CD8-positive, alpha-beta memory T cell (primary cell): ENCODE measurements at regions not wholly inside any gene's neighbourhood (a gene's known extent, or its start where the extent isn't known, plus 50 kb on each side); places are given as distances from the start of the nearest gene placed in this dataset.

Source experiments
- CTCF ChIA-PET: fragments of 350-600 bp; sonication (Branson Sonifier 250); formaldehyde crosslinking; loops from one replicate; lab custom pipeline; 2021; ENCODE audit warnings: antibody characterized with exemption; lab: Charles Lee
- POLR2A ChIA-PET: fragments of 350-600 bp; sonication (Branson Sonifier 250); formaldehyde crosslinking; loops from one replicate; lab custom pipeline; 2021; ENCODE audit warnings: antibody characterized with exemption; lab: Charles Lee
- DNase-seq, 5 donors: peaks; one replicate each; pipeline versions ENCODE4 v3.0.0 to v3.0.0-alpha.2; 2020 to 2022; ENCODE audit warnings: mixed read lengths in 1 of 5
- H3K27ac ChIP-seq: one replicate; pipeline ENCODE4 v1.7.0; 2013; ENCODE audit warnings: low read depth, mild to moderate bottlenecking, low read length, moderate library complexity
- H3K27me3 ChIP-seq: 2 replicates; pipeline ENCODE4 v1.7.0; 2013; ENCODE audit warnings: low read length, mild to moderate bottlenecking; ENCODE audit not compliant: insufficient read depth, poor library complexity, severe bottlenecking
- H3K36me3 ChIP-seq: 2 replicates; pipeline ENCODE4 v1.7.0; 2013; ENCODE audit warnings: mild to moderate bottlenecking, low read length, moderate library complexity; ENCODE audit not compliant: insufficient read depth
- H3K4me1 ChIP-seq: 2 replicates; pipeline ENCODE4 v1.7.0; 2013; ENCODE audit warnings: mild to moderate bottlenecking, low read length, moderate library complexity; ENCODE audit not compliant: insufficient read depth
- H3K4me3 ChIP-seq: 2 replicates; pipeline ENCODE4 v1.7.0; 2013; ENCODE audit warnings: mild to moderate bottlenecking, low read length
- H3K9me3 ChIP-seq: 2 replicates; pipeline ENCODE4 v1.7.0; 2013; ENCODE audit warnings: mild to moderate bottlenecking, low read length
- H3K27ac Mint-ChIP-seq, 8 donors: one replicate each; pipeline ENCODE4 v1.8.0; 2020 to 2021; ENCODE audit warnings: mixed read lengths in 8 of 8, mild to moderate bottlenecking in 6 of 8, inconsistent platforms in 3 of 8, moderate library complexity in 3 of 8
- H3K27me3 Mint-ChIP-seq, 2 donors: one replicate each; pipeline ENCODE4 v1.8.0; 2020 to 2021; ENCODE audit warnings: mixed read lengths in 2 of 2, mild to moderate bottlenecking in 1 of 2, moderate library complexity in 1 of 2
- H3K36me3 Mint-ChIP-seq, 3 donors: one replicate each; pipeline ENCODE4 v1.8.0; 2020 to 2021; ENCODE audit warnings: mixed read lengths in 3 of 3, inconsistent platforms in 1 of 3, mild to moderate bottlenecking in 1 of 3
- H3K4me1 Mint-ChIP-seq, 3 donors: one replicate each; pipeline ENCODE4 v1.8.0; 2020 to 2021; ENCODE audit warnings: mixed read lengths in 3 of 3, inconsistent platforms in 1 of 3, mild to moderate bottlenecking in 1 of 3
- H3K4me3 Mint-ChIP-seq, 7 donors: one replicate each; pipeline ENCODE4 v1.8.0; 2020 to 2021; ENCODE audit warnings: mixed read lengths in 7 of 7, mild to moderate bottlenecking in 6 of 7, moderate library complexity in 4 of 7, inconsistent platforms in 2 of 7
- H3K9me3 Mint-ChIP-seq, 5 donors: one replicate each; pipeline ENCODE4 v1.8.0; 2020 to 2022; ENCODE audit warnings: mixed read lengths in 5 of 5, mild to moderate bottlenecking in 3 of 5, moderate library complexity in 2 of 5, inconsistent platforms in 1 of 5

DNA sequence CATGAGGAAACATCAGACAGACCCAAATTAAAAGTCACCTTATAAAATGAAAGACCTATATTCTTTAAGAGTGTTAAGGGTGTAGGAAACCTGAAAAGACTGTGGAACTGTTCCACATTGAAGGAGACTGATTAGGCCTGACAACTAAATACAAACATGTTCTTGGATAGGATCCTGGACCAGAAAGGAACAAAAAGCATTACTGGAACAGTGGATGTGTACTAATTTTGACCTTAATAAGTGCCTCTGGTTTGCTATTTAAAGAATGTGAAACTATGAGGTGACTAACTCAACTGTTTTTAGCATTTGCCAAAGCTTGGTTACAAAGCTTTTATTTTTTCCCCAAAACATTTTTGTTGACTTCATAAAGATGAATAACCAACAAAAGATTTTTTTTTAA, 340.6 kb downstream of the CAAP1 start:
- no peaks in the 10 kb centered on the region for H3K4me1 ChIP-seq
- H3K27ac ChIP-seq: no peak overlapping the region
- H3K27ac Mint-ChIP-seq: no peak overlapping the region
- H3K4me3 Mint-ChIP-seq: no peak overlapping the region
- no peaks in the 10 kb centered on the region for H3K9me3 ChIP-seq
- no peak for DNase-seq
- H3K4me3 ChIP-seq: no peak overlapping the region
- H3K4me1 Mint-ChIP-seq: no peaks in the 10 kb centered on the region
- no peaks in the 10 kb centered on the region for H3K36me3 Mint-ChIP-seq
- peaks cover 6 to 11% (median 10%) of the 10 kb centered on the region in 5 donors for H3K9me3 Mint-ChIP-seq
- ChIA-PET CTCF (no interaction called here), POLR2A (no interaction called here)
- no peaks in the 10 kb centered on the region for H3K27me3 ChIP-seq
- no peaks in the 10 kb centered on the region for H3K27me3 Mint-ChIP-seq
- H3K36me3 ChIP-seq: no peaks in the 10 kb centered on the region

GRCh38 chr9:26551451-26551850, 341.2 kb downstream of the CAAP1 start:
- CTCF ChIA-PET: no interaction called here

GRCh38 chr9:26548781-26549290, 343.8 kb downstream of the CAAP1 start:
- Mint-ChIP-seq H3K27me3 (no peaks in the 10 kb centered on the region), H3K4me1 (no peaks in the 10 kb centered on the region), H3K36me3 (no peaks in the 10 kb centered on the region), H3K27ac (no peak overlapping the region), H3K9me3 (peaks cover 4 to 30% (median 9%) of the 10 kb centered on the region in 5 donors), H3K4me3 (no peak overlapping the region)
- H3K27ac ChIP-seq: no peak overlapping the region
- ChIA-PET POLR2A (no interaction called here), CTCF (no interaction called here)
- no peaks in the 10 kb centered on the region for H3K27me3 ChIP-seq
- no peak for DNase-seq
- H3K9me3 ChIP-seq: no peaks in the 10 kb centered on the region
- no peak overlapping the region for H3K4me3 ChIP-seq
- H3K4me1 ChIP-seq: no peaks in the 10 kb centered on the region
- no peaks in the 10 kb centered on the region for H3K36me3 ChIP-seq

More at GRCh38 chr9:26551451-26551850, 341.2 kb downstream of the CAAP1 start:
- POLR2A ChIA-PET: no interaction called here
- Mint-ChIP-seq H3K4me1 (no peaks in the 10 kb centered on the region), H3K4me3 (no peak overlapping the region), H3K27ac (no peak overlapping the region), H3K36me3 (no peaks in the 10 kb centered on the region), H3K27me3 (no peaks in the 10 kb centered on the region), H3K9me3 (peaks cover 8 to 14% (median 11%) of the 10 kb centered on the region in 5 donors)
- Histone ChIP-seq H3K4me1 (no peaks in the 10 kb centered on the region), H3K27ac (no peak overlapping the region), H3K4me3 (no peak overlapping the region), H3K9me3 (no peaks in the 10 kb centered on the region), H3K36me3 (no peaks in the 10 kb centered on the region), H3K27me3 (no peaks in the 10 kb centered on the region)
- DNase-seq: no peak

DNA sequence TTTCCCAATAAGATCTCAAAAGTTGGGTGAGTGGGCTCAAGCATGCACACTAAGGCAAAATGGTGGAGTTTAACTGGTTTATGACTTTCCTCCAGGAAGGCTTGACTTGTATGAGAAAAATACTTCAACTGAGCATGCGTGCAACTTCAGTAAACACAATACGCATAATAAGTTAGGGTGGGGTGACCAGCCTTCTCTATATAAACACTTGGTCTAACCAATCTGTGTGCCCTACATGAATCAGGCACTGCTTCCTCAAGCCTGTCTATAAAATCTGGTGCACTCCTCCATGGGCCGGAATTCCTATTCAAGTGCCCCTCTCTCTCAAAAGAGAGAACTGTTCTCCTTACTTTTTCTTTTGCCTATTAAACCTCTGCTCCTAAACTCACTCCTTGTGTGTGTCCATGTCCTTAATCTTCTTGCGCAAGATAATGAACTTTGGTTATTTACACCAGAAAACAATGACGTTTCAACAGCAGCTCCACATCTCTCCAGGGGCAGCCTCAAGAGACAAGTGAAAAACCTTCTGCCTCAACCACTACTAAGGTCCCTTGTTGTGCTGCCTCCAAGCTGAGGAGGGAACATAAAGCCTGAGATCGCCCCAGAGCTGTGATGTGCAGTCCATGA, 352.6 kb downstream of the CAAP1 start:
- ChIA-PET POLR2A (no interaction called here), CTCF (no interaction called here)
- H3K27ac ChIP-seq: no peak overlapping the region
- Mint-ChIP-seq H3K9me3 (peaks cover 4 to 34% (median 5%) of the 10 kb centered on the region in 5 donors), H3K4me1 (no peaks in the 10 kb centered on the region), H3K36me3 (no peaks in the 10 kb centered on the region), H3K27me3 (no peaks in the 10 kb centered on the region), H3K4me3 (no peak overlapping the region), H3K27ac (no peak overlapping the region)
- no peaks in the 10 kb centered on the region for H3K27me3 ChIP-seq
- H3K9me3 ChIP-seq: no peaks in the 10 kb centered on the region
- no peak for DNase-seq
- H3K4me3 ChIP-seq: no peak overlapping the region
- H3K36me3 ChIP-seq: no peaks in the 10 kb centered on the region
- no peaks in the 10 kb centered on the region for H3K4me1 ChIP-seq

GRCh38 chr9:26537211-26537610, 355.4 kb downstream of the CAAP1 start:
- no peaks in the 10 kb centered on the region for H3K9me3 ChIP-seq
- Mint-ChIP-seq H3K4me1 (no peaks in the 10 kb centered on the region), H3K27me3 (no peaks in the 10 kb centered on the region), H3K4me3 (no peak overlapping the region), H3K36me3 (no peaks in the 10 kb centered on the region), H3K9me3 (peaks cover under 1 to 22% (median 8%) of the 10 kb centered on the region in 5 donors), H3K27ac (no peak overlapping the region)
- ChIA-PET POLR2A (no interaction called here), CTCF (no interaction called here)
- no peaks in the 10 kb centered on the region for H3K4me1 ChIP-seq
- H3K36me3 ChIP-seq: no peaks in the 10 kb centered on the region
- H3K27me3 ChIP-seq: no peaks in the 10 kb centered on the region
- H3K27ac ChIP-seq: no peak overlapping the region
- no peak for DNase-seq
- no peak overlapping the region for H3K4me3 ChIP-seq

DNA sequence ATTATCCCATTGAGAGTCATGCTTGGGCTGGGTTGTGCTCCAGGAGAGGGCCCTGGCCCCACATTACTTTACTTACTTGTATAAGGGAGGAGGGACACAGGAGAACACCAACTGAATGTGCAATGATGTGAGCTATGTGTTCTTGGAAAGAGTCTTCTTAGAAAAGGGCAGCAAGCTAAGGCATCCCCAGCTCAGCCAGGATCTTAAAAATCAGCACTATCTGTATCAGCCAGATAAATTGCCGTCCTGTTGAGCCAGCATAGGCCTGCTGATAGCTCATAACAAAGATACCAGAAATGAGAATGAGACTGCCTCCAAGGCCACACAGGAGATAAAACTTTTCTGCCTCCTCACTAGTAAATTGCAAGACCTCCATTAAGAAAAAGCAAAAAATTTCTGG, 357.5 kb downstream of the CAAP1 start:
- H3K4me3 ChIP-seq: no peak overlapping the region
- H3K4me1 Mint-ChIP-seq: no peaks in the 10 kb centered on the region
- H3K36me3 ChIP-seq: no peaks in the 10 kb centered on the region
- no peaks in the 10 kb centered on the region for H3K9me3 ChIP-seq
- peak overlapping the region in 1 of 8 donors; percentile 47 for H3K27ac Mint-ChIP-seq
- POLR2A ChIA-PET: no interaction called here
- H3K36me3 Mint-ChIP-seq: no peaks in the 10 kb centered on the region
- H3K4me3 Mint-ChIP-seq: no peak overlapping the region
- H3K4me1 ChIP-seq: no peaks in the 10 kb centered on the region
- no peak for DNase-seq
- no peaks in the 10 kb centered on the region for H3K27me3 ChIP-seq
- no peak overlapping the region for H3K27ac ChIP-seq
- H3K27me3 Mint-ChIP-seq: no peaks in the 10 kb centered on the region
- H3K9me3 Mint-ChIP-seq: peaks cover under 1 to 14% (median 2%) of the 10 kb centered on the region in 5 donors
- CTCF ChIA-PET: no interaction called here

GRCh38 chr9:26530841-26531240, 361.8 kb downstream of the CAAP1 start:
- no peaks in the 10 kb centered on the region for H3K4me1 ChIP-seq
- H3K27me3 ChIP-seq: no peaks in the 10 kb centered on the region
- no peaks in the 10 kb centered on the region for H3K9me3 ChIP-seq
- H3K4me1 Mint-ChIP-seq: no peaks in the 10 kb centered on the region
- no peak overlapping the region for H3K27ac ChIP-seq
- no peak overlapping the region for H3K4me3 ChIP-seq
- peaks cover 0 to 12% (median 5%) of the 10 kb centered on the region in 5 donors for H3K9me3 Mint-ChIP-seq
- ChIA-PET CTCF (no interaction called here), POLR2A (no interaction called here)
- DNase-seq: no peak
- no peaks in the 10 kb centered on the region for H3K36me3 ChIP-seq
- H3K27ac Mint-ChIP-seq: no peak overlapping the region
- no peak overlapping the region for H3K4me3 Mint-ChIP-seq
- H3K36me3 Mint-ChIP-seq: no peaks in the 10 kb centered on the region
- H3K27me3 Mint-ChIP-seq: no peaks in the 10 kb centered on the region

- Histone ChIP-seq H3K36me3 (no peaks in the 10 kb centered on the region), H3K4me1 (no peaks in the 10 kb centered on the region), H3K4me3 (no peak overlapping the region), H3K27ac (no peak overlapping the region), H3K27me3 (no peaks in the 10 kb centered on the region), H3K9me3 (no peaks in the 10 kb centered on the region)
- DNase-seq: no peak
- no peak overlapping the region for H3K27ac Mint-ChIP-seq
- no peaks in the 10 kb centered on the region for H3K27me3 Mint-ChIP-seq
- H3K4me3 Mint-ChIP-seq: no peak overlapping the region
- peaks cover 0 to 12% (median 4%) of the 10 kb centered on the region in 5 donors for H3K9me3 Mint-ChIP-seq
- ChIA-PET POLR2A (no interaction called here), CTCF (no interaction called here)
- peaks cover 0 to 1% (median 0%) of the 10 kb centered on the region in 3 donors for H3K36me3 Mint-ChIP-seq
- H3K4me1 Mint-ChIP-seq: no peaks in the 10 kb centered on the region
Measured at GRCh38 chr9:26527931-26528330, 364.7 kb downstream of the CAAP1 start.
